DMS79 (cell line): ENCODE measurements at regions not wholly inside any gene's neighbourhood (a gene's known extent, or its start where the extent isn't known, plus 50 kb on each side); places are given as distances from the start of the nearest gene placed in this dataset.
A peak's percentile ranks its signal among the peaks of the same experiment; 100 is the strongest.

Experiments used
- DNase-seq: peaks from one replicate; lab custom pipeline; 2025; lab: John Stamatoyannopoulos, UW

DNA sequence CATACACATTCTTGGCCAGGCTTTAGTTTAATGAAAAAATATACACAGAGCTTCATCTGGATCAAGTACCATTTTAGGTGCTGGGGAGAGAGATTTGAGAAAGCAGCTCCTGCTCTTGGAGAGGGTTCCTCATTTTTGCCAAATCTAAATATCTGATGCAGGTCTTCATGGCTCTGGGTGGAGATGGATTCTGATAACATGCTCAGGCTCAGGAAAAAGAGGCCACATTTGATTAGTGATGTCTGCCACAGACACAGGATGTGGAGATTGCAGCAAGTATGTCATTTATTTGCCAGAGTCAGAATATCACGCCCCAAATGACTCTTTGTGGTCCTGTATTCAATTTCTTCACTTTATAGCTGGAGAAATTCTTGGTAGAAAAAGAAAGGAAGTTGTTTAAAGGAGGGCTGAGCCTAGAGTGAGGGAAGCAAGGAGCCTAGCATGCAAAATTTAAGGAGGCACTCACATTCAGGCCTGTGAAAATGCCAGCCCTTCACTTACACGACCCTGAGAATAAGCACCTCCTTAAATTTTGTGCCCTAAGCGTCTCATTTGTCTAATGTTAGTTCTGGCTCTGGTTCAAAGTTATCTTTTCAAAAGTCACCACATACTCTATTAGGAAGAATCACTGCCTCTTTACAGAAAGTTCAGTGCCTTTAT, 492.9 kb upstream of the TBX3 start:
- DNase-seq, result peak; percentile 76

DNA sequence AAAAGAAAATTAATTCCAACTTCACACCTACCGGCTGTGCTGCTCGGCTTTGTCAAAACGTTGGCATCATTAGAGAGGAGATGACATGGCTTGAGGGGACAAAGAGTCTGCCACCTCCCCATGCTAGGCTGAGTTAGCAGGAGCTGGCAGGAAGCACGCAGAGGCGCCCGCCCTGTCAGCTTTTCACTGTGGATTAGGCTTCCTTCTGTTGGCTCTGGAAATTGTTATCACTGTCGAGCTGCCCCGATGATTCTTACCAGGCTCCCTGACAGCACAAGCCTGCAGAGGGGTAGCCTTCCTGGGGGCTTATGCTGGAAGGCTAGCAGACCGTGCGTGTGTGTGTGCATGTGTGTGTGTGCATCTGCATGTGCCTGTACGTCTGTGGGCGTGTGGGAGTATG, 490.9 kb upstream of the TBX3 start:
- DNase-seq, result no peak

GRCh38 chr12:115172521-115172920, 488.5 kb upstream of the TBX3 start:
- no peak for DNase-seq

DNA sequence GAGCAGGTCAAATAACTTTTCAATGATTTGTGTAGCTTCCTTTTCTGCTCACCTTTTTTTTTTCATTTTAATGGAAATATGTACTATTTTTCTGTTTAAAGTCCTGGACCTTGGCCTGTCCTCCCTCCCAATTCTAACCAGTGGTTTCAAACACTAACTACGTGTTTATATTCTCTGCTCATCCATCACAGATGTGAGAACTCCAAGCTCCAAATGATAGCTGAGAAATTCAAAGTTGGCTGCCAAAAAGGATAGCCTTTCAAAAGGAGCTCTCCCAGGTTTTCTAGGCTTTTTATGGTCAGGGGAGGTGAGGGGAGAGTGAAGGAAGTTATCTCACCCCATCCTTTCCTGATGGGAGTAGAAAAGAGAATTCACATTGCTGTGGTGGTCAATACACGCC, 486.0 kb upstream of the TBX3 start:
- DNase-seq, result no peak

DNA sequence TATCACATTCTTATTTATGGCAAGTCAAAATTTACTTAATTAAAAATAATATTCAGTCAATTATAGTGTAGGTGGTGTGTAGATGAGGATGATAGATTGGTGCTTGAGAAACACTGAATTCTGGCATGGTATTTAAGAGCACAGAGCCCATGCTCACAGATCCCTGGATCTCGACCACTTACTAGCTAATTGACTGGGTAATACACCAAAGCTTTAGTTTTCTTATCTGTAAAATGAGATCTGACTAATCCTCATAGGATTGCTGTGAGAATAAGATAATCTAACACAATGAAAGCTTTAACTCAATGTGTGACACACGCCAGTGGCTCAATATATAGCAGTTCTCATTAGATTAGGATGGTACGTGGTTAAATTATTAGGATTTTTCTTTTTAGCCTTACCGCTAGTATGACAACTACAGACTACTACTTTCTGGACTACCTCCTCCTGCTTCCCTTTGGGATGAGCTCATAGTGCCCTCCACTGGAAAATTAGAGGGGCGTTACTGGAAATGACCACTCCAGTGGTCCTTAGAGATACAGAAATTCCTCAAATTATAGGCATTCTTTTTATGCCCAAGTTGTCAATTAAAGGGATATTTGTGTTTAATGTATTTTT, 482.8 kb upstream of the TBX3 start:
- no peak for DNase-seq

DNA sequence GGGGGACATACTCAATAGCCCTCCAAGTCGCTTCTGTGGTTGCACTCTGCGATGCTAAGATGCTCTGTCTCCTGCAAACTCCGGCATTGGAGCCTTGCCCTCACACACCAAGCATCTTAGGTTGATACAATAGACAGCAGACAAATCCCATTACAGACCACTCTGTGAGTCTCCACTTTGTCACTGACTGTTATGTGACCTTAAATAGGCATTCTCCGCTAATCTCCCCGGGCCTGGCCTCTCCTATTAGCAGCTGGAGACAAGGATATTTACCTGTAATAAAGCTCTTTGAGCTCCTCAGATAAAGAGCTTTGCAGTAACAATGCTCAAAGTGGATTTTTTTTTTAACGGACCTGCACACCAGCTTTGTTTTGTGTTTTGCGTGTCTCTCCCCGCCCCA, 479.7 kb upstream of the TBX3 start:
- peak; percentile 96 for DNase-seq

- DNase-seq, result peak; percentile 88
Measured at GRCh38 chr12:115160271-115161128, 476.5 kb upstream of the TBX3 start.

- no peak for DNase-seq
Measured at GRCh38 chr12:115158816-115159215, 474.8 kb upstream of the TBX3 start.

DNA sequence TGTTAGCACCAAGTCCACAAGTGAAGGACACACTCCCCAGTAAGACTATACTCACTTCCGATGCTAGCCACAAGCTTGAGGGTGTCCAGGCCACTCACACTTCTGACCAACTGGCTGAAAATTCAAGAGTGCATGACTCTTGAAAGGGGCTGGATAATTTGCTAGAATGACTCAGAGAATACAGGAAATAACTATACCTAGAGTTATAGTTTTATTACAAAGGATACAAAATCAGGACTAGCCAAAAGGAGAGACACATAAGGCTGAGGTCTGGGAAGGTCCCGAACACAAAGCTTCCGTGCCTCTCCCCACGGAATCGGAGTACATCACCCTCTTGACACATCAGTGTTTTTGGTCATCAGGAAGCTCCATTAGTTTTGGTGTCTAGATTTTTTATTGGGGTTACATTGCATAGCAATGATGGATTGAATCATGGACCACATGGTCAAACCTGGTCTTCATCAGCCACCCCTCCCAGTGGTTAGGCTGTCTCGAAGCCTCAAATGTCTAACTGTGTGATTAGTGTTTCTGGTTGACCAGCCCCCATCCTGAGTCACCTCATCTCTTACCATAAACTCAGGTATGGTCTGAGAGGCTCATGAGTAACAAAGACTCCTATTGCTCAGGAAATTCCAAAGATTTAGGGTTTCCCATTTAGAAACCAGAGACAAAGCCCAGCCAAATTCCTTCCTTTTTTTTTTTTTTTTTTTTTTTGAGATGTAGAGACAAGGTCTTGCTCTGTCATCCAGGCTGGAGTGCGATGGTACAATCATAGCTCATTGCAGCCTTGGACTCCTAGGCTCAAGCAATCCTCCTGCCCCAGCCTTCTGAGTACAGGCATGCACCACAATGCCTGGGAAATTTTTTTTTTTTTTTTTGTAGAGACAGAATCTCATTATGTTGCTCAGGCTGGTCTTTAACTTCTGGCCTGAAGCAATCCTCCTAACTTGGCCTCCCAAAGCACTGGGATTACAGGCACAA, 472.0 kb upstream of the TBX3 start:
- peak; percentile 53 for DNase-seq

- DNase-seq, result no peak
Measured at GRCh38 chr12:115149685-115150378, 465.9 kb upstream of the TBX3 start.

DNA sequence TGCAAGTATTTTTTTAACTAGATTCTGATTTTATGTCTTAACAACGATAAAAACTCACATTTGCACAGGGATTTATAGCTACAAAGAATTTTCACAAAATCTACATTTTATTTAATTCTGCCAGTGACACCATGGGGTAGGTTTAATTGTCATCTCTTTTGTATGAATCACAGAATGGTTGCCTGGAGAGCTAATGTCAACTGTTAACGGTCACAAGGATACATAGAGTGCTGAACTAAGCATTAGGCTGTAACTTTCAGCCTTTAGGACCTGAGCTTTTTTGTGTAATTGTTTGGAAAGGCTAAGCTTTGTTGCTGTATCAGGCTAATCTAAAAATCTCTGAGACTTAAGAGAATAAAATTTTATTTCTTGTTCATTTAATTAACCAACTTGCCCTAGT, 465.3 kb upstream of the TBX3 start:
- DNase-seq, result no peak

- DNase-seq, result no peak
Measured at GRCh38 chr12:115147916-115148315, 463.9 kb upstream of the TBX3 start.

GRCh38 chr12:115146453-115146852, 462.5 kb upstream of the TBX3 start:
- no peak for DNase-seq

DNA sequence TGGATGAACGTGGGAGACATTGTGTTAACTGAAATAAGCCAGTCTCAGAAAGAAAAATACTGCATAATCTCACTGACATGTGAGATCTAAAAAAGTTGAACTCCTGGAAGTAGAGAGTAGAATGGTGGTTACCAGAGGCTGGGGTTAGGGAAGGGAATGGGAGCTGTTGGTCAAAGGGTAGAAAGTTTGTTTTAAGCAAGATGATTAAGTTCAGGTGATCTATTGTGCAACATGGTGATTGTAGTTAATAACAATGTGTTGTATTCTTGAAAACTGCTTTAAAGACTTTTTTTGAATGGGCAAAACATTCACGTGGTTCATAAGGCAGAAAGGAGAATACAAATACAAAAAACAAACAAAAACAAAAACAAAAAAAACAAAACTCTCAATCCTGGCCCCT, 460.4 kb upstream of the TBX3 start:
- DNase-seq, result no peak

DNA sequence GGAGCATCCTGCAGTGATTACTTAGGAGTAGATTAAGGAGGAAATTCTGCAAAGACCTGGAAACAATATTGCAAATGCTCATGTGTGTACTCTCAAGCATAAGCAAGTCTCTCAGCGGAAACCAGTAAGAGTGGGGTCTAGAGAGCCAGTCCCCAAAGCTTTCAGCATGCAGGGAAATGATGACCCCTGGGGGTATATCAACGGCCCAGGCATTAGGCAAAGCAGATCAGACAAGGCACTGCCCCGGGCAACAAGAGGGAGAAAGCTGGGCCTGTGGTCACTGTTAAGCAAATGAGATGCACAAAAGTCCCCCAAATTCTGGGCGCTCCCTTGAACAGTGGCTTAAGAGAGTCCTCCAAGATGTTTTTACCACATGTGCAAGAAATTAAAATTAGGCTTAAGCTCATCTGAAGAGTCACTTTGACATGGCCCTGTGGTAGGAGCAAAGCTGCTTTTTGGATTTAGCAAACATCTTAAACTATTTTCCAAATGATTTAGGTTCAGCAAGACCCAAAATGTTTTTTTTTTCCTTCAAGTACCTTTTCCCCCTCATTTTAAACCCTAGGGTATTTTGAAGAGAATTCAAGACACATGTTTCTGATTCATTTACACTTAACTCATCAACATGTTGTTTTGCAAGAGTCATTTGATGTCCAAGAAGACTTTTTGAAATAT, 457.1 kb upstream of the TBX3 start:
- DNase-seq, result no peak

GRCh38 chr12:115137812-115138521, 454.0 kb upstream of the TBX3 start:
- no peak for DNase-seq

DNA sequence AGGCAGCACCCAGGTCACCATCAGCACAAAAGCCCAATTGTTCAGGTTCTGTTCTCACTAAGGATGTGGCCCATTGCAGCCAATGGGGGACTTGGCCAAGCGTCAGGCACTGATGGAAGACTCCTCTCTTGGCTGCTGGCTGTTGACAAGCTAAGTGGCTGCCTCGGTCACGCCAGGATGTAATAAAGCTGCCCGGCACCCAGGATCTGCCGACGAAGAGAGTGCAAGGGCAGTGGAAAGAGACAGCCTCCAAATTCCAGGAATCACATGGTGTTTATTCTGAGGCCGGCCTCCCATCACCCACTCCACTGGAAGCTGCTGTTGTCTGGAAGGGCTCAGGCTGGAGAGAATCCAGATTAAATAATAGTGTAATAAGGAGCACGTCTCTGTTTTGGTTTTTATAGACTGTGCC, 451.8 kb upstream of the TBX3 start:
- peak; percentile 99 for DNase-seq

DNA sequence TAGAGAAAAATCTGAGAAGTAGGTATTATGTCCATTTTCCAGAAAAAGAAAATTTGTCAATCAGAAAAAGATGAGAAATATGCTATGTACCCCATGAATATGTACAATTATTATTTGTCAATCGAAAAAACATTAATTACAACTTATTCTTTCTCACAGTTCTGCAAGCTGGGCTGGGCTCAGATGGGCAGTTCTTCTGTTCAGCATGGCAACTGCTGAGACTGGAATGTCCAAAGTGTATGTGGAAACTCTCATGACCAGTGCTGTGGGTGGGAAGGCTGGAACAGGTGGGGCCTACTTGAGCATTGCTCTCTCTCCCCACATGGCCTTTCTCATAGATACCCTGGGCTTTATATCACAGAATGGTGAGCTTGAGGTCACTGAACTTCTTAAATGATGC, 450.3 kb upstream of the TBX3 start:
- no peak for DNase-seq

DNA sequence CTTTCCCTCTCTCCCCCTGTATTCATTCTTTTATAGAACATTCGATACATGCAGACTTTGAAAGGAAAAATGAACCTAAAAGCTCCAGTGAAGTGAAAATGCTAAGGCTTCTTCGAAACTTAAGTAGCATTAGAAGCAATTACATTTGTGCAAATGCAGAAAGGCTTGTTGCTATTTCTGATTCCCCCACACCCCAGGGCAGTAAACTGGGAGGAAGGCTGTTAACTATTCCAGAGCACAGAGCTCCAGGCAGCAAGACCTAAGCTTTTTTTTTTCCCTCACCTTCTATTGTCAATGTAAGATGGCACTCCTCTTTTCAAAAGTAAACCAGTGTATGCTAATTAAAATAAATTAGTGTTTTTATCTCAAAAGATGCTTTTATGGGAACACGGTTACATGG, 448.9 kb upstream of the TBX3 start:
- DNase-seq, result peak; percentile 70

- no peak for DNase-seq
Measured at GRCh38 chr12:115132145-115132544, 448.2 kb upstream of the TBX3 start.
